Astrocyte (in vitro differentiated cells and primary cell): ENCODE measurements at regions not wholly inside any gene's neighbourhood (a gene's known extent, or its start where the extent isn't known, plus 50 kb on each side); places are given as distances from the start of the nearest gene placed in this dataset.

Experiments
- EZH2 ChIP-seq: IDR thresholded peaks from 2 replicates; pipeline ENCODE4 v1.6.1; 2012; ENCODE audit warnings: mild to moderate bottlenecking, low read length, inconsistent platforms; ENCODE audit not compliant: insufficient read depth
- TF ChIP-seq, protein P1 (sequence below): IDR thresholded peaks from 2 replicates; pipeline ENCODE4 v1.5.1; 2011; ENCODE audit warnings: low read depth, mild to moderate bottlenecking, inconsistent platforms, low read length, moderate library complexity; ENCODE audit not compliant: insufficient read depth

DNA sequence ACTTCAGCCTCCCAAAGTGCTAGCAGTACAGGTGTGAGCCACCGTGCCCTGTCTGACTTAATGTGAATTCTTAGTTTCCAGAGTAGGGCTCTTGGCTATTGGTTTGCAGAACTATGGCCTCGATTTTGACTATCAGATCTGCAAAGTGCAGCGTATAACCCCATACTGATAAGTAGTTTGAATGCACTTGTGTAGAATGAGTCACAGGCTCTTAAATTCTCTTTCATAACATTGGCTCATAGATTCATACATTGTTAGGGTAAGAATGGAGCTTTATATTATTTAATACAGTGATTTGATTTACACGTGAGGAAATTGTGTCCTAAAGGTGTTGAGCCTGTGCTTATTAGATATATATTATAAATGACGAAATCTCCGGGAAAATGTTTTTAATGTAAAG lies 109.9 kb downstream of the ZPLD1 start:
- TF ChIP-seq, protein P1, sequence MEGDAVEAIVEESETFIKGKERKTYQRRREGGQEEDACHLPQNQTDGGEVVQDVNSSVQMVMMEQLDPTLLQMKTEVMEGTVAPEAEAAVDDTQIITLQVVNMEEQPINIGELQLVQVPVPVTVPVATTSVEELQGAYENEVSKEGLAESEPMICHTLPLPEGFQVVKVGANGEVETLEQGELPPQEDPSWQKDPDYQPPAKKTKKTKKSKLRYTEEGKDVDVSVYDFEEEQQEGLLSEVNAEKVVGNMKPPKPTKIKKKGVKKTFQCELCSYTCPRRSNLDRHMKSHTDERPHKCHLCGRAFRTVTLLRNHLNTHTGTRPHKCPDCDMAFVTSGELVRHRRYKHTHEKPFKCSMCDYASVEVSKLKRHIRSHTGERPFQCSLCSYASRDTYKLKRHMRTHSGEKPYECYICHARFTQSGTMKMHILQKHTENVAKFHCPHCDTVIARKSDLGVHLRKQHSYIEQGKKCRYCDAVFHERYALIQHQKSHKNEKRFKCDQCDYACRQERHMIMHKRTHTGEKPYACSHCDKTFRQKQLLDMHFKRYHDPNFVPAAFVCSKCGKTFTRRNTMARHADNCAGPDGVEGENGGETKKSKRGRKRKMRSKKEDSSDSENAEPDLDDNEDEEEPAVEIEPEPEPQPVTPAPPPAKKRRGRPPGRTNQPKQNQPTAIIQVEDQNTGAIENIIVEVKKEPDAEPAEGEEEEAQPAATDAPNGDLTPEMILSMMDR = no peak
- no peak for TF ChIP-seq EZH2
